Hematopoietic multipotent progenitor cell treated with erythropoietin and hydrocortisone succinate and interleukin-3 and kit ligand, for 15 days (in vitro differentiated cells): ENCODE measurements at regions not wholly inside any gene's neighbourhood (a gene's known extent, or its start where the extent isn't known, plus 50 kb on each side); places are given as distances from the start of the nearest gene placed in this dataset.
"Not testable (repeated sequence)": the region's sequence is repeated elsewhere in the genome, so short reads cannot be mapped to it uniquely, and the experiment has no call there.

Experiments used
- DNase-seq: peaks from one replicate; pipeline ENCODE4 v3.0.0-alpha.2; 2015; ENCODE audit warnings: low spot score

DNA sequence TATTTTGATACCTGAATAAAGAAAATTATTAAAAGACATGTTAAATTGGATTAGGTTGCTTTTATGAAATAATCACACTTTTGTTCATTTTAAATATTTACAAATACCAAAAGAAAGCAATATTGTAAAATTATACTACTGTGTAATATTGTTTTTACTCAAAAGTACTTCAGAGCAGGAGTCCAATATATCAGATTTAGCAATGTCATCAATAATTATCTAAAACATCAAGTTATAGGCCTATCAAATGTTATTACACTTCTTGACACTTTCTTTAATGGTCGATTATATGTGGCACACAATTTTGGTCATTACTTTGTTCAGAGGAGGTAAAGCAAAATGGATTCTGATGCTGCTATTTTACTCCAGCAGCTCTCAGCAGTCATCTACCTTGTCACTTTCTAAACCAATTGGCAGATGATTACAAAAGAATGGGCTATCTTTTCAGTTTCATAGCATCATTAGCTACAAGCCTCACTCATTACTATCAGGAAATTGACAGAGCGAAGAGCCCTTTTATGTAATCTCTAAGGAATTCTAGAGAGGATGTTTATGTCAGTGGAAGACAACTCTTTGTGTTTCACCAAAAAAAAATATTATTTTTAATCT, 318.6 kb downstream of the PLOD2 start:
- DNase-seq: no peak

DNA sequence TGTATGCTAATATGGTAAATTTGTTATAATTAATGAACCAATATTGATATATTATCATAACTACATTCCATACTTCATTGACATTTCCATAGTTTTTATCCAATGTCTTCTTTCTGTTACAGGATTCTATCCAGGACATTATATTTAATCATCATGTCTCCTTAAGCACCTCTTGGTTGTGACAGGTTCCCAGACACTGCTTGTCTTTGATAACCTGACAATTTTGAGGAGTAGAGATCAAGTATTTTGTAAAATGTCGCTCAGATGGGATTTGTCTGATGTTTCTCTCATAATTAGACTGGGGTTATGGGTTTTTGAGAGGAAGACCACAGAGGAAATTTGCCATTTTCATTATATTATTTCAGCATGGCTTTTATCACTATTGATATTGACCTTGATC, 317.4 kb downstream of the PLOD2 start:
- DNase-seq: no peak

DNA sequence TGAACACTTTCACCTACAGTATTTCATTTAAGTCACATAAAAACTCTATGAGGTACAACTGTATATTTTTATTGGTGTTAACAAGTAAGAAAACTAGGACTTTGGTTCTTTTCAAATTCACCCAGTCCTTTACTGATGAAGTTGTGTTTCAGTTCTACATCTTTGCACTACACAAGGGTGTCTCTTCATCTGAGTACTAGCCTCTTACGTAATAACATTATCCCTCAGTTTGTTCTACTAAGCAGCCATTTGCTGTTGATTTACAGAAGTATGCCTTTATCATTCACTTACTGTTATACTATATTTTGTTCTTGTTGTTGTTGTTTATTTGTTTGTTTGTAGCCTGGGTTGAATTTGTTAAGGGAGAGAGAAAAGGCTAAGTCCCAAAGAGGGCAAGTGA, 311.9 kb downstream of the PLOD2 start:
- DNase-seq: no peak

DNA sequence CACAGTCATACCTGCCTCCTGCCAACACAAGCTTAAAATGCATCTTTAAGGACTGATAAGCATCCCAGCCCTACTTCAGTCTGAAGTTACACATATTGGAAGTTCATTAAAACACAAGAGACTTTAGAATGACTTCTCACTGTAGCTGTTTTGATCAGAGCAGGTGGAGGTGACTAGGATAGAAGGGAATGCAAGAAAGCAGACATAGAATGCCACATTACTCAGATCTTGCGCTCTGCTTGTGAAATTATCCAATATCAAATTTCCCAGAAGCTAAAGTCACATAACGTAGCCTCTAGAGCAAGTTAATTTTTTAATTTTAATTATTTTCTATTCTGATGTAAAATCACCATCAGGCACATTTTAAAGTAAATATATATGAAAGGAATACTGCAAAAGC, 306.5 kb downstream of the PLOD2 start:
- no peak for DNase-seq

DNA sequence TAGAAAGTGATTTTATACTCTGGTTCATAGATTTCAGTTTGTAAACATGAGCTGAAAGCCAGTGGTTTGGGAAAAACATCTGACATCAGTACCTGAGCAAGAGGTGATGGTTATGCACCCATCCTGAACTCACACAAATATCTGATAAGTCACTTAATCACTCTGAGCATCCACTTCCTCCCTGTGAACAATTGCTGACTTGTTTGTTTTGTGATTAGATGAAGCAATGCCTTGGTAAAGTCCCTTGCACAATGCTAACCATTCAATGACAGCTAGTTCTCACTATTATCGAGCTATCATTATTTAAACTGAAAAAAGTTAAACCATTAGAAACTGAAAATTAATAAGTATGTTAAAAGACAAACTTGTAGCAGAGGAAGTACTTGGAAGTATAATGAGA, 303.0 kb downstream of the PLOD2 start:
- no peak for DNase-seq

DNA sequence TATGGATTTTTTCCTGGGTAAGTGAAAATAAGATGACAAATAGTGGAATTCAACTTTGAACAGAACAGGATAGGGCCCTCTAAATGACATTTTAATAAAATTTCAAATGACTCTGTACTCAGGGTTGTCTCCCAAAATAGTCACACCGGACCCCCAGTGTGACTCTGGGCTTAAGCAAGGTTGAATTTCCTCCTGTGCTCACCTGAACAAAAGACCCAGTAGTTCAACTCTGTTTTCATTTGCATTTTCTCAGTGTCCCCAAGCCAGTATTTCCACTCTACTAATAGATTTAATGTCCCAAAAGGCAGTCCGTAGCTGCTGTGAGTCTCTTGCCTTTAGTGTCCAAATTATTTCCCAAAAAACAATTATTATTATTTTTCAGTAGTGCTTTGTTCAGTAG, 296.6 kb downstream of the PLOD2 start:
- DNase-seq: no peak

DNA sequence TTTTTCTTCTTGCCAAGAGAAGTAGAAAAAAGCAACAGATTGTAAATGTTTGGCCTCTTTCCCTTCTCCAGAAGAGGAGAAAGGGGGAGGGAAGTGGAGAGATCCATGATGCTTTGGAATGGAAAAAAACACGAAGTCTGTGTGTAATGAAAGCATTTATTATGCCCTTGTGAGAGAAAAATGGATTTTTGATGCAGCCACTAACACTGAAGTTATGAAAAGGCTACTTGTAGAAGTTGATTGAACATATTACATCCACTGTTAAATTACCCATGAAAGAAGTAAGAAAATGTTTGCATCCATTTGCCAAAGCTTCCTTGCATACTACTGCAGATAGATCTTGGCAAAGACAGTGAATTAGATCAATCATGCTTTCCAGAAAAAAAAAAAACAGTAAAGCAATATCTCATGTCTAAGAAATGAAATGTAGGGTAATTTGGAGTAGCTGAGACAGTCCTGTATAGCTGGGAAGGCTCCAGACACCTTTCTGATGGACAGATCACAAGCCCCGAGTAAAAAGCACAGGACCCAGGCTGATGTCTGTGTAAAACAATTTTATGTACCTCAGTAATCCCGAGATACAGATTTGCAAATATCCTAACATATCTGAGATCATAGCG, 295.5 kb downstream of the PLOD2 start:
- DNase-seq: no peak

DNA sequence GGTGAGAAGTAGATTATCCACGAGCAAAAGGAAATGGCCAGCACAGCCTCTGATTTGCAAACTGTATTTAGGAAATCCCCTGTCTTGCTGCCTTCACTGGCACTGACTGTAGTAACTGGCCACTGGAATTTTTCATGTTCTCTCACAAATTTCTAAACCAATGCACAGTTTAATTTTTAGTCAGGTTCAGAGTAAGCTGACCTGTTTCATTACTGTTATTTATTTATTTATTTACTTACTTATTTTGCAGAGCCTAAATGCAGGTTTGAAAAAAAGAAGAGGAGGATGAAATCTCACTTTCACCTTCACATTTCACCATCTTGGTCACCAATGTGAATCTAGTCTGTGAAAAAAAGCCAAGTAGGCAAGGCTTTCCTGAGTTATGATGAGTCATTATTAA, 291.0 kb downstream of the PLOD2 start:
- DNase-seq: no peak

DNA sequence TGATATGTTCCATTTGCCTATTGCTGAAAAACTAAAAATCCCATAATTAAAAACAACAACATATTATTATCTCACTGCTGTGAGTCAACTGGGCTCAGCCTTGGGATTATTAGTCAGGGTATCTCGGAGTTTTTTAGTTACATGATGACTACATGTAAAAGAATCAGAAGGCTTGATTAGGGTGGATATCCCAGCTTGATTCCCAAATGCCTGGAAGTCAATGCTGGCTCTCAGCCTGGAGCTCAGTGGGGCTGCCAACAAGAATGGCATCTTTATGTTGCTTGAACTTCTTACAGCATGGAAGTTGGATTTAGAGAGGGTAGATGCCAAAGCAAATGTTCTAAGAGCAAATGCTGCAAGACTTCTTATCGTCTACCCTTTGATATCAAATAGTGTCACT, 278.5 kb downstream of the PLOD2 start:
- no peak for DNase-seq

DNA sequence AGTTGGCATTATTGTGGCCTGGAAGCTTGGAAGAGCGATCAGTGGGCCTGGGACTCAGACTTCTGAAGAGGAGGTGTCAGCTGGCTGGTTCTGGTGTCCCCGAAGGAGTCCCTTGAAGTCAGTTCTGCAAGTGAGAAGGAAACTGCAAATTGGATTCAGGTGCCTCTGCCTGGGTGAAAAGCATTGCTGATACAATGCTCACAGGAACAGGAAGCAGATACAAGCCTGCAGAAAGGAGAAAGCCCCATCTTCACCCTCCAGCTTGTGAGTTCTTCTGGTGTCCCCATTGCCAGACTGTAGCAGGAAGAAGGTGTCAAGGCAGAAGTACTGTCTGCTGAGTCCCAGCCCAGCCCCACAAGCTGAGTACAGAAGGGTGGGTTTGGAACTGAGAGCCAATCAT, 271.3 kb downstream of the PLOD2 start:
- DNase-seq: no peak

DNA sequence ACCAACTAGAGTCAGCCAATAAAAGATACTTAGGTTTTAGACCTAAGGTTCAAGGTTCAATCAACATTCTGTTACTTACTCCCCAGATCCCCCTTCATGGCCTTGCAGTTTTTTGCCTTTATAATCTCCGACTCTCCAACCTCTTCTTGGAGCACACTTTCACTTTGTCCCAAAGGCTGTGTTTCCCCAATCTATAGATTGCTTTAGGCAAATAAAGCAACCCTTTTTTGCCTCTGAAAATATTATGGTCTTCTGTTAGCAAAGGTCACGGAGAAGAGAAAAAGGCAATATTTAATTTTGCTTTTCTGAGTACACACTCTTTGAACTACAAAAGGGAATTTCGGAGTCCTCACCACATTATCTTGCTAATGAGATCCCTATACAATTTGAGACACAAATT, 268.1 kb downstream of the PLOD2 start:
- no peak for DNase-seq

DNA sequence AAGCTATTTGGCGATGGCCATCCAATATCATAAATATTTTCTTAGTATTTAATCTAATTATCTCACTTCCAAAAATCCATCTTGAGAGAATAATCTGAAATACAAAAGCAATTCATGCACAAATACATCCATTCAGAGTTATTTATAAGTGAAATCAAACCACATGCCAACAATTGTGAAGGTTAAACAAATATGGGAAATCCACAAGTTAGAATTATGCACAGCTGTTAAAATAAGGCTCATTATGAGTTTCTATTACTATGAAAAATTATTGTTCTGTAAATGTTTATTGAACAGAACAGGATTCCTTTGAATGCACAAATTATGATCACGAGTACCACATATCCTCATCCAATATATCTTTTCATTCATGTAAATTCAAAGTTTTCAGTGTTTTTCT, 267.7 kb downstream of the PLOD2 start:
- DNase-seq: no peak

DNA sequence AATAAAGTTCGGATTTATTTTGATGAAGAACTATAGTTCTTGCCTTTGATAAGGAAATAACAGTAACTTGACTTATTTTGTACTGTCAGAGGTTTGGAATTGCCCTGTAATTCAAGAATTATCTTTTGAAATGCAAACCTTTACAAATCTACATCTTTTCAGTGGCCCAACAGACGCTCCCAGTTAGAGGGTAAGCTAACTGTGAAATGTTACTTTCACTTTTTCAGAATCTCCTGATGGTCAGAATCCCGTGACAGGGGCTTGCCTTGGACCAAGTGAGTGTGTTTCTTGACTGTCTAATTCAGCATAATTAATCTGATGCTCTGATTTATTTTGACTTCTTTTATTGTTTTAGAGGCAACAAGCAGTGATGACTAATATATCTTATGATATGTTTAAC, 262.5 kb downstream of the PLOD2 start:
- no peak for DNase-seq

DNA sequence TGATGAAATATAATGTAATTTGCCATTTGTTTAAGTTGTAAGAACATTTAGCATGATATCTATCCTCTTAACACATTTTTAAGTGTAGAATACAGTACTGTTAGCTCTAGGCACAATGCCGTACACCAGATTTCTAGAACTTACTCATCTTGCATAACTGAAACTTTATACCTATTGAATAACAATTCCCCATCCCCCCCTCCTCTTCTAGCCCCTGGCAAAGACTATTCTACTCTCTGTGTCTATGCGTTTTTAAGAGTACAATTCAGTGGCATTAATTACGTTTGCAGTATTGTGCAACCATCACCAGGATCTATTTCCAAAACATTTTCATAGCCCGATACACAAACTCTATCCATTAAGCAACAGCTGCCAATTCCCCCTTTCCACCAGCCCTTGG, 261.7 kb downstream of the PLOD2 start:
- DNase-seq: no peak

DNA sequence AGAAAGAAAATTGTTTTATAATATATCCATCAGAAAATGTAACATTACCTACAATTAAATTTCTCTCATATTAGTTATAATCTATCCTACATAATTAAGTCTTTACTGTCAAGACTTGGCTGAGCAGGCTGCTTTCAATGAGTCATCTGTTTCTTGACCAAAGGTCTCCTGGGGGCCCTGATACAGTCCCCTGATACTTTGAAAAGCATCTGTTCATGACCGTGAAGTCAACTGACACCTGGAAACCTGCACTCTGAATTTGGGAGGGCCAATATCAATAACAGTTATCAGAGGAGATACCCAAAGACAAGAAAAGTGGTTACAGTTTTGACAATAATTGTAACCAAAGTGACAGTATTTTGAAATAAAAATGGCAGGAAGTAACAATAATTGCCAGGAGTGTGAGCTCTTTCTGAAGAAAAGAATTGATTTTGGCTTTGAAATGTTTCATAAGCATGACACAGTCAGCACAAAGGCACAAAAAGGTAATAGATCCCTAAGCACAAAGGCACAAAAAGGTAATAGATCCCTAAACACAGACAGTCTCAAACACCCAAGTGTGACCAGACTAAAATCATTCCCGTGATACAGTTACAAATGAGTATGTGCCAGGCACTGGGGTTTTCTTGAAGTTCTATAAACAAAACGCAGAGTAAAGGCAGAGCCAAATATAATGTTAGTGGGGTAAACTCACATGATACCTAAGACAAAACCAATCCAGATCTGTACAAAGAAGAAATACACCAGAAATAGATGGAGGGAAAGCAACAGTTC, 260.7 kb downstream of the PLOD2 start:
- DNase-seq: no peak

DNA sequence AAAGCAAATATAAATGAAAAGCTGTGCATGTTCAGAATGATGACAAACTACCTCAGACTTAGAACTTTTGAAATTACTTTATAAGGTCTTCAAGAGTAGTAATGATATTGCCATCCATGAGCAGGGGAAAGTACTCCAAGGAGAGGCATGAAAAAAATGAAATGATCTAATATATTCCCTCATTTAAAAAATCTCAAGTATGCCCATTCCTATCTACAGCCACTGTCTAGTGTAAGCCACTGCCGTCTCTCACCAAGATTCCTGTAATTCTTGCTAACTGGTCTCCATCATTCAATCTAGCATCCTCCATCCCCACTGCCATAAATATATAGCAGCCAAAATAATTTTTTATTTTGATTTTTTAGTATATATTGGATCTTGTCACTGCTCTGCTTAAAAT, 258.8 kb downstream of the PLOD2 start:
- no peak for DNase-seq

DNA sequence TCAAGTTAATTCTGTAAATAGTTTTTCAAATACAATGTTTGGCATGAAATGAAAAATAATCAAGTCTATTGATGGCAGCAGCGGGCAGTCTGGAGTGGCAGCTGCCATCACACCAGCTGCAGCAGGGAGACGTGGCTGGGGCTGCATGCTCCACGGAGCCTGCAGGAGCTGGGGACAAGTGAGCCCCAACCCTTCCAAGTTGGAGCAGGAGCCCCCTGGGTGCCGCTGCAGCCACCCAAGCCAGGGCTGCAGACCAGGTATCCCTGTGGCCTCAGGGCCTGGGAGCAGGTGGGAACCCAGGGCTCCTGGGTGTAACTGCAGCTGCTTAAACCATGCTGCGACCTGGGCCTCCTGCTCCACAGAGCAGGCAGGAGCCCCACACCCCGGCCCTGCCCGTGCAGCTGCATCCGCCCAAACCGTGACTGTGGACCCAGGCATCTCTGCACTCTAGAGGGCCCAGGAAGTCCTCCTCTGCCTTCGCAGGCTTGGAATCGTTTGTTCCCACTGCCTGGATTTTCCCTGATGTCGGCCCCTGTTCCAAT, 257.4 kb downstream of the PLOD2 start:
- no peak for DNase-seq

DNA sequence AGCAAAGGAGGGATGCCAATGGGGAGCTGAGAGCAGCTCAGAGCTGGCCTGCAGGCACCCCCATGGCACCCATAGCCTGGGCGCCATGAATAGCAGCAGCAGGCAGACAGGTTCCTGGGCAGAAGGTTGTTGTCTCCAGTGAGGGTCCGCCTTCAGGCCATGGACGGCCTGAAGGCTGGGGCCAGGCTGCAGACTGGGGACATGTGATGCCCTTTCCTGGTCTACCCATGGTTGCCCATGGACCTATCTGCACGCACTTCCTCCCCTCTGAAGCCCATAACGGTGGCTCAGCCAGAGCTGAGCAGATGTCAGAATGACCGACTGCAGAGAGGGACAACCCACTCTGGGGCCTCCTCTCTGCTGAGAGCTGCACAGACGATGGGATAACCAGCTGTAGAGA, 256.8 kb downstream of the PLOD2 start:
- DNase-seq: no peak

DNA sequence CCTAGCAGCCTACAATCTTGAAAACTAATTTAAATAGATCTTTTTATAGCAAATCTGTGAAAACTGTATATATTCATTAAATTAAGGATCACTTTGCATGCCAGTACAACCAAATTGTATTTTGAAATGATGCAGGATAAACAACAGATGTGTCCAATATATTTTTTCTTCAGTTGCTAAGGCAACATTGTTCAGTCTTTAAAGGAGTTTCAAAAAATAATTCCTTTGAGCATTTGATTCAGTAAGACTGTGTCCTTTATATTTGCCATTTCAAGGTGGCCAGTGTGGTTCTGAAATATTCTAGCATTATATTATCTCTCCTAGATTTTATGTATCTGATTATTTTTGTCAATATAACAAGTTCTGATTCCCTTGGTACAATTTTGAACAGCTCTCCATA, 254.7 kb downstream of the PLOD2 start:
- no peak for DNase-seq

DNA sequence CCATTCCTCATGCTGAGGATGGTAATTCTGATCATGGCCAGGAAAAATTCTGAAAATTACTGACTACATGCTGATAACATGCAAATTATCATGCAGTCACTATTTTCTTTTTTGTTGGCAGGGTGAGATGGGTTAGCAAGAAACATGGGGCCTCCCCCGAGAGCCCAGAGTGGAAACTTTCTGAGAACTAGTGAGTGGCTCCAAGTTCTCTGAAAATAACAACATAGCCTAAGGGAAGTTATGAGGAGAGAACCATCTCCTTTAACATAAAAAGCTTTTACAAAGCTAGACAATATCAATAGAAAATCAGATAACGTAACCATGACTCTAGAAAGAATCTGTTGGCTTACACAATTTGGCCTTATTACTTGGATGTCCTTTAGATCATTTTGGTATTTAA, 254.2 kb downstream of the PLOD2 start:
- DNase-seq: no peak

DNA sequence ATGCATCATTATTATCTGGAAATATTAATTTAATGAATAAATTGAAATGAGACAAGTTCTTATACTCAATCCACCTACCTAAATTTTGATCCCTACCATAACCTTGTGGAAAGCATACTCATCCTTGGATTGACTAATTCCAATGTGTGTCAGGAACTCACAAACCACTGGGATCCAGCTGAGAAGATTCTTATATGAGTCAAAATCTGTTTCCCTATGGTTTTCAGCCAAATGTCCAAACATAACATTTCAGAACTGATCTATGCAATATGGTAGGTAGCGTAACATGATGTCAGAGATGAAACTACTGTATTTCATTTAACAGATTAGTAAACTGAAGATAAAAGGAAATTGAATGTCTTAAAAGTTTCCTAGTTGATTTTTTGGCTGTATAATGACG, 250.0 kb downstream of the PLOD2 start:
- no peak for DNase-seq

DNA sequence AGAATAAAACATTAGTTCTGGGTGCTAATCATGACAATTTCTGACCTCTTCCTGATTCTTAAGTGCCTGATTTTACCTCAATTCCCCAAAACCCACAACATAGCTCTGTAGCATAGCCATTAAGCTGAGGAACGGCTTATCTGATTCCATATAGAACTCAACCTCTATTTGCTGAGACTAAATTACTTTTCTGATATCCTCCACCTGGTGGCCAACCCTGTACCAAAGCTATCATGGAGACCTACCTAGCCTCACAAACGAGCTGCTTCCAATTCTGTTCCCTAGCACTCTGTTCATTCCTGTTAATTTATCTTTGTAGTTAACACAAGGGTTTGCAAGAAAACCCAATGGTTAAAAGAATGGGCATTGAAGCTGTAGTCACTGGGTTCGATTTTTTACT, 245.2 kb downstream of the PLOD2 start:
- no peak for DNase-seq

DNA sequence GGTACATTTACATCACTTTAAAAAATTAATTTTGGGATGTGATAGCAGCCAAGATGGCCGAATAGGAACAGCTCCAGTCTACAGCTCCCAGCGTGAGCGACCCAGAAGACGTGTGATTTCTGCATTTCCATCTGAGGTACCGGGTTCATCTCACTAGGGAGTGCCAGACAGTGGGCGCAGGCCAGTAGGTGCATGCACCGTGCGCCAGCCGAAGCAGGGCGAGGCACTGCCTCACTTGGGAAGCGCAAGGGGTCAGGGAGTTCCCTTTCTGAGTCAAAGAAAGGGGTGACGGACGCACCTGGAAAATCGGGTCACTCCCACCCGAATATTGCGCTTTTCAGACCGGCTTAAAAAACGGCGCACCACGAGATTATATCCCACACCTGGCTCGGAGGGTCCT, 233.2 kb downstream of the PLOD2 start:
- DNase-seq: not testable (repeated sequence)
